ENCODE measurements at regions not wholly inside any gene's neighbourhood (a gene's known extent, or its start where the extent isn't known, plus 50 kb on each side); places are given as distances from the start of the nearest gene placed in this dataset.

GRCh38 chrX:125131164-125131563 lies 188.5 kb upstream of the TEX13C start:
- Histone ChIP-seq H3K9ac (replicated peaks in 1 of 4; ENCODE audit: extremely low read depth in 1 of 4, low read depth in 3 of 4, low read length in 3 of 4) (no peak overlapping the region), H3K4me2 (ENCODE audit: insufficient read depth in 1 of 2, low read depth in 2 of 2, low read length in 2 of 2) (no peak overlapping the region), H2BK15ac (ENCODE audit: low read length) (no peak overlapping the region), H4K8ac (ENCODE audit: extremely low read depth, insufficient read depth, low read length) (no peak overlapping the region), H4K20me1 (replicated peaks in 1 of 2; ENCODE audit: control insufficient read depth in 1 of 2, insufficient read depth in 2 of 2, low read length in 2 of 2) (no peaks in the 10 kb centered on the region), H3K23me2 (ENCODE audit: low read depth, low read length) (no peaks in the 10 kb centered on the region), H3K79me2 (ENCODE audit: control insufficient read depth in 1 of 2, insufficient read depth in 2 of 2, low read length in 2 of 2) (no peaks in the 10 kb centered on the region), H3K27me3 (replicated peaks in 1 of 4; ENCODE audit: control insufficient read depth in 3 of 4, extremely low read depth in 1 of 4, insufficient read depth in 3 of 4, low read length in 3 of 4) (no peaks in the 10 kb centered on the region), H3K23ac (ENCODE audit: insufficient read length) (no peak overlapping the region), H3K4me3 (ENCODE audit: extremely low read depth in 1 of 4, insufficient read depth in 2 of 4, low read depth in 3 of 4, low read length in 4 of 4) (no peak overlapping the region), H3K36me3 (ENCODE audit: control insufficient read depth in 2 of 4, insufficient read depth in 4 of 4, low read length in 3 of 4) (no peaks in the 10 kb centered on the region), H3K56ac (replicated peaks; ENCODE audit: insufficient read length, low read depth, low read length) (no peak overlapping the region), H3K18ac (ENCODE audit: extremely low read depth, low read length) (no peak overlapping the region), H4K5ac (ENCODE audit: insufficient read length, low read depth, low read length) (no peak overlapping the region), H2AFZ (ENCODE audit: low read length) (no peak overlapping the region), H3K79me1 (ENCODE audit: low read depth, low read length) (no peaks in the 10 kb centered on the region), H2BK5ac (ENCODE audit: low read depth, low read length) (no peak overlapping the region), H2BK20ac (ENCODE audit: low read length) (no peak overlapping the region), H2AK5ac (ENCODE audit: low read depth, low read length) (no peak overlapping the region), H4K91ac (replicated peaks; ENCODE audit: insufficient read length, low read length) (no peak overlapping the region), H3K27ac (ENCODE audit: low read depth, low read length) (no peak overlapping the region), H3K14ac (ENCODE audit: insufficient read length) (no peak overlapping the region), H3K9me3 (ENCODE audit: insufficient read depth in 2 of 2, low read depth in 1 of 2, low read length in 1 of 2) (no peaks in the 10 kb centered on the region), H3K4ac (replicated peaks; ENCODE audit: insufficient read length, low read depth, low read length) (no peak overlapping the region), H3K4me1 (replicated peaks in 1 of 4; ENCODE audit: control insufficient read depth in 3 of 4, insufficient read depth in 4 of 4, low read length in 3 of 4) (no peaks in the 10 kb centered on the region), H2BK120ac (replicated peaks; ENCODE audit: low read depth, low read length) (no peak overlapping the region), H2BK12ac (ENCODE audit: low read depth, low read length) (no peak overlapping the region)
- DNase-seq (ENCODE audit: low read depth in 1 of 2, low spot score in 2 of 2): no peak
- ChIA-PET POLR2A (ENCODE audit: partially characterized antibody) (no interaction called here), CTCF (ENCODE audit: partially characterized antibody) (interaction anchor here (0.6 to 3.8 kb wide), 16 partner anchors 9 to 844 kb away, joined by 3 to 24 read pairs (median 4); no protein-coding TSS in a partner anchor)
- no peak for FAIRE-seq
- TF ChIP-seq CTCF (IDR thresholded peaks at IDR 0.05; ENCODE audit: control extremely low read depth in 1 of 3, insufficient read depth in 1 of 3, low read depth in 1 of 3, low read length in 3 of 3): peak in 2 of 3 experiments; percentile 21 to 26; a peak in 2 of 4 replicates
- no peak for TF ChIP-seq HDAC2 (IDR thresholded peaks at IDR 0.05; ENCODE audit: borderline replicate concordance in 1 of 2, low read depth in 2 of 2, low read length in 2 of 2)
- no peak for TF ChIP-seq KDM5A (IDR thresholded peaks at IDR 0.05; ENCODE audit: low read length)
- TF ChIP-seq RBBP5 (IDR thresholded peaks at IDR 0.05; ENCODE audit: borderline replicate concordance, low read depth, low read length): no peak
- peak; percentile 56 to 63 for TF ChIP-seq RAD21 (IDR thresholded peaks at IDR 0.05 in 1 of 2, conservative IDR thresholded peaks at IDR 0.05 in 1 of 2; ENCODE audit: low read depth in 2 of 2, low read length in 2 of 2)
- no peak for TF ChIP-seq USF2 (IDR thresholded peaks at IDR 0.05; ENCODE audit: low read length)
- no peak for TF ChIP-seq E2F6 (IDR thresholded peaks at IDR 0.05)
- no peak for TF ChIP-seq TAF7 (optimal IDR thresholded peaks at IDR 0.05; ENCODE audit: borderline replicate concordance, low read depth, low read length)
- TF ChIP-seq POU5F1 (IDR thresholded peaks at IDR 0.05; ENCODE audit: low read depth, low read length): no peak
- no peak for TF ChIP-seq PHF8 (conservative IDR thresholded peaks at IDR 0.05; ENCODE audit: low read depth, low read length)

Data from H1 (cell line).